NCI-H2081 (cell line): ENCODE measurements at regions not wholly inside any gene's neighbourhood (a gene's known extent, or its start where the extent isn't known, plus 50 kb on each side); places are given as distances from the start of the nearest gene placed in this dataset.

Experiments used
- DNase-seq, 2 experiments: peaks; one replicate each; lab custom pipeline; 2025; lab: John Stamatoyannopoulos, UW

DNA sequence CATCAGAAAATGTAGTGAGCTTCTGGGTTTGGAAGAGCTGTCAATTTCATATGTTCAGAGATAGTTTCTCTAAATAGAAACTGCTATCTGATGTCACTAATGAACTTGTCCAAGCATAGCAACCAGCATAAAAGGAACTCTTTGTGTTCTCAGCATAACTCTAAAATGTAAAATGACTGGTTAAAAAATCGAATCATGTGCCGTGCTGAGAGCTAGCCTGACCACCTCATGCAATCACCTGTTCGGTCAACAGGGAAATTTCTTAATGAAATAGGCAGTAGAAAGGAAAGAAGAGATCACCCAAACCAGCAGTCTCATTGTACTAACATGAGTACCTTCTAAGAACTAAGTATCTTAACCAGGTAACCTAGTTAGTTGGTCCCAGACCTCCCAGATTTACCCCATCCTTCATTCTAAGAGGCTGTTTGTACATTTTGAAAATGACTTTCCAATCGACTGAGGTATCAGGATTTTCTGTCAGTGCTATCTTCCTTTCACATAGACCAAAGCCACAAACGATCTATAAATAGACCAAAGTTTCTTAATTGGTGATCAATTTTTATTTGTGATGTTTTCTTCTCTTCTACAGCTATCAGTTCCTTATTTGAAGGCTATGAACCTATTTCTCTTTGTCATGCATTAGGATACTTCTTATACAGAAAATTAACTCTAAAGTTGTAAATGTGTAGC, 147.3 kb downstream of the TLR5 start:
- DNase-seq = no peak

DNA sequence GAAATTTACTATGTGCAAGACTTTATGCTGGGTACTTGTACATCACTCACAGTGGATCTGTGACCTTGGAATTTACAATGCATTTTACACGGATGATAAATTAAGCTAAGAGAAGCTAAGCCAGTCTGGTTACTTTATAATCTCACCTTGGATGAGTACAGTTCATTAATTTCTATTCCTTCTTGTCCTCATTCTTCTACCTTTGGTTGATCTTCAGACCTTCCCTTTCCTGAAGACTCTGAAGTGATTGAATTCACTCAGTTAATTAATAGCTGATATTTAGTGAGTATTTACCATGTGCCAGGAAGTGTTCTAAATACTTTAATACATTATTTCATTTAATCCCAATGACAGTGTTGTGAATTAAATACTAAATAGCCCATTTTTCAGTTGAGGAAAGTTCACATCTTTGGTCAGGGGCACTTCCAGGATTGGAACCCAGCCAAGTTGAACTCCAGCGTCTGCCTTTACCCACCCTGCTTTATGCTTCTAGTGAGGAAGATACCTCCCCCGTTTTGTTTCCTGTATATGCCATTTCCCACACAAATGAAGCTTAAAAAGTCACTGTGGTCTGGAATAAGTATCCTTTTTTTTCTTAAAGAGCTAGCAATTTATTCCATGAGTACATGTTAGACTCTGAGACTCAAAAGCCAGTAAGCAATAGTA, 146.6 kb downstream of the TLR5 start:
- no peak for DNase-seq

DNA sequence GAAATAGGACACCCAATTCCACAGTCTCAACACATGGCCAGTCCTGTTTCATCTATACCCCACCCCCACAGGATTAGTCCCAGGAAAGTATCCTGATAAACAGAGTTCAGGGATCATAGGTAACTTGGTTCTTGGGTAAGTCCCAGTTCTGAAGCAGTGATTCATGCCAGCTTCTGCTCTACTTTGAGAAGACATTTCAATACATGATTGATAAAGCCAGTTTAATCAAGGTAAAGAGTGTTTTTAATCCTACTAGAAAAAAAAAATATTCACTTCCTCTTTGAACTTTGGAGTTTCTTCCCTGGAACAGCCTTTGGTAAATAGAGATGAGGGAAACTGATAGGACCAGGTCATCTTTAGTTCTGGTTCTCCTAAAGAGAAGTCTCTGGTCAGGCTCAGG, 142.4 kb downstream of the TLR5 start:
- DNase-seq = no peak

DNA sequence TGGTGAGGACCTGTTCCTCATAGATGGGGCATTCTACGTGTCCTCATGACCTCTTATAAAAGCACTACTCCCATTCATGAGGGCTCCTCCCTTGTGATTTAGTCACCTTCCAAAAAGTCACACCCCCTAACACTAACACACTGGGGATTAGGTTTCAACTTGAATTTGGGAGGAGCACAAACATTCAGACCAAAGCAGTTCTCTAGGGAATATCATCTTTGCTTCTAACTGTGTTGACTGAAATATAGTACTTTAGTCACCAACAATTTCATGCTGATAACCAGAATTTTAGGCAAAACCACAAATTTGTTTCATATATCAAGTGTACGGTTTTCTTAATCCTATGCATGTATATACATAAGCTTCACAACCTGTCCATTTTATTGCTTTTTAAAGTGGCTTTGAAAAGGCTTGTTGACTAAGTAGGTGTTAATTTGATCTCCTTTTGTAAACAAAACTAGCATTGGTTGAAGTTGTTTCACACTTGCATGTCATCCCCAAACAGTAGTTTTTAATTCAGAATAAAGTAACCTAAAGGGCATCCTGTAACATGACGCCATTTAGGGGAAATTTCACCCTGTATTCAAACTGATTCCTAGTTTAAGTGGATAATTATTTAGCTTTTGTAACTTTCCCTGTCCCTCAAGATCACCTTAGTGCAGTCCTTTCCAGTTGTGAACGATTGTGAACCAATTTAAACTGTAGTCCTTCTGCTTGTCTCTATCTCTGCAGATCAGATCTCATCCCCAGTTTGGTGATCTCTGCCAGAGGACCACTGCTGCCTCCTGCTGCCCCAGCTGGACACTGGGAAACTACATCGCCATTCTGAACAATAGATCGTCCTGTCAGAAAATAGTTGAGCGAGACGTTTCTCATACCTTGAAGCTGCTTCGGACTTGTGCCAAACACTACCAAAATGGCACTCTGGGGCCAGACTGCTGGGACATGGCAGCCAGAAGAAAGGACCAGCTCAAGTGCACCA, 141.1 kb downstream of the TLR5 start:
- peak in 1 of 2 experiments; percentile 57 for DNase-seq

DNA sequence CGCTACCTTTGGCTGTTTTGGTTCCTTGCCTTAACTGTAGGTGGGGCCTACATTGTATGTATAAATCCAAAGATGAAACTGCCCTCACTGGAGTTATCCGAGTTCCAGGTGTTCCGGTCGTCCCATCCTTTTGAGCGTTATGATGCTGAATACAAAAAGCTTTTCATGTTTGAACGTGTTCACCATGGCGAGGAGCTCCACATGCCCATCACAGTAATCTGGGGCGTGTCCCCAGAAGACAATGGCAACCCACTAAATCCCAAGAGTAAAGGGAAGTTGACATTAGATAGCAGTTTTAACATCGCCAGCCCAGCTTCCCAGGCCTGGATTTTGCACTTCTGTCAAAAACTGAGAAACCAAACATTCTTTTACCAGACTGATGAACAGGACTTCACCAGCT, 139.5 kb downstream of the TLR5 start:
- DNase-seq = no peak

DNA sequence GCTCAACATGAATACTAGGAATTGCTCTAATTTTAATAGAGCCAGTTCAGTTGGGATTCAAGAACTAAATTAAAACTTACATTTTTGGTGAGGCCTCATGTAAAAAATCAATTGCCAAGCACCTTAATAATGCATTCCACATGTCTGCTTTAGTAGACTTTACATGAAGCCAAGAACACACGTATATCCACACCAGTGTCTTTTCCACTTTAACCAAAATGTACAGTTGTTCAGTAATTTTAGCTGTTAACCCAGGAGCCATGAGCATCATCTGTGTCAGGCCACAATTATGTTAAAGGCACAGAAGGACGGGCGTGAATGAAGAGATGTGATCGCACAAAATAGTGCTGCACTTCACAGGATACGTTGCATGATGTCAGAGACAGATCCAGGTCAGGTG, 136.7 kb downstream of the TLR5 start:
- no peak for DNase-seq

DNA sequence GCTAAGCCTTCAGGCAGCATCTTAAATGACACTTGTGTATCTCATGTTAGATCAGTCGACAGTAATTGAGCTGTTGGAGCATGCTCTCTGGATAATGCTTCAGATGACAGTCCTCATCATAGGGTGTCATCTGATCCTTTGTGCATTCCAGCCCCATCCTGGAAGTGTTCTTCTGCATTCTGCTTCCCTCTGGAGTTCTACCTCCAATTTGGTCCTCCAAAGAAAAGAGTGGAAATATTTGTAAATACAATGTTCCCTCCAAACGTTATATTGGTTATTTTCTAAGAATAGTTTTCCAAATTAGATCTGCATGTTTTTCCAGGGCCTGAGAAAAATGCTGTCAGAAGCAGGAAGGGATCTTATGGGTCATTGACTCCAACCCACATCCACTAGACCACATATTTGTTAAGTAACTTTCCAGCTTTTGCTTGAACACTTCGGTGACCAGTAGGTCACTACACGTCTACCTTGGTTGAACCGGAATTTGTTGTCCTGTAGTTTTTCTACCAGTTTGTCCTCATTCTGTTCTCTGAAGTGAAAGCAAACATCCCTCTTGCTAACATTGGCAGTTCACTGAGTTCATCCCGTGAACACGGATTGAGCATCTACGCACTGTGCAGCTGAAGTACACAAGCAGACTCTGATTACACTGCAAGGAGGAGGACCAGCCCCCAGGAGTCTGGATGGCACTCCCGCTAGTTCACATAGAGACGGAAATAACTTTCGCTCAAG, 136.0 kb downstream of the TLR5 start:
- DNase-seq = no peak

DNA sequence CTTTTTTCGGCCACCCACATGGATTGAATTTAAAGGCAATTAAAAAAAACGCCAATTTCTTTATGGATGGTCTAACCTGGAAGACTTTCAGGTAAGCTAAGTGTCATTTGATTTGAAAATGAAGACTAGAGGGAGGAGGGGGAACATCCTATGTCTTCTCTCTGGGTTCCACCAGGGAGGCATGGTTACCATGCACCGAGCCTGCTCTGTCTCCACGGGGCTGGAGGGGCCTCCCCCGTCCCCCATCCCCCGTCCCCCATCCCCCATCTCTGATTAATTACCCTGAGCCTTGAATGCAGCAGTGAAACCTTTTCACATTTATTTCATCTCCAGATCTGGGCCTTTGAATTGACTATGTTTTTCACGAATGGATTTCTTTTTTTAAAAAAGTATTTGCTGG, 135.1 kb downstream of the TLR5 start:
- DNase-seq = no peak

DNA sequence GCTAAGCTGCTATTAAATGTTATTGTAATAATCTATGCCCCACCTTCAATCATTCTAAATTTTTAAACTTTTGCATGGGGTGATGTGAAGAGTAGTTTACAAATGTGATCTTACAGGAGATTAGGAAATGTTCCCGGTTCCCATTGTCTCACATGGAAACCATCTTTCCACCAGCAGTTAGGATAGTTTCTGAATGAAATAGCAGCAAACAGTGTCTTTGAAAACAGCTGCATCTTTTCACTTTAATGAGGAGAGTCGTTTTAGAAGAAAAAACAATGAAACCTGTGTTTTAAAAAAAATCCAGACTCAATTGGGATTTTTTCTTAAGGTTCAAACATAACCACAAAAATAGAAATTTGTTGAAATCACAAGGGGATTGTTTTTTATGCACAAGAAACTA, 134.2 kb downstream of the TLR5 start:
- DNase-seq = no peak

DNA sequence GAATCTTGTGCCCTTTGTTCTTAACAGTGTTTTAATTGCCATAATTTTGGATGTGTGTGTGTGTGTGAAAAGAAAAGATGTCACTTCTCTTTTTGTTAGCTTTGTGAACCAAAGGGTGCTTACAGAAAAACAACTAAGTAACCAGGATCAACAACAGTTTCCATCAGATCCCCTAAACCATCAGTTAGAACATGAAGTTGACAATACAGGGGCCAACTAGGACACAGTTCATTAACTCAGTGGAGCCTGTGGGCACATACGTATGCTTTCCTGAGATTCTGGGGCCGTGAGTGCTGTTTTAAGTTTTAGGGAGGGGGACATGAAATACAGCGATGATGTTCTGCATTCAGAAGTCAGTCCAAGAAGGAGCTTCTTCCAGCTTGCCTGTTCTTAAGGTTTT, 133.6 kb downstream of the TLR5 start:
- no peak for DNase-seq

DNA sequence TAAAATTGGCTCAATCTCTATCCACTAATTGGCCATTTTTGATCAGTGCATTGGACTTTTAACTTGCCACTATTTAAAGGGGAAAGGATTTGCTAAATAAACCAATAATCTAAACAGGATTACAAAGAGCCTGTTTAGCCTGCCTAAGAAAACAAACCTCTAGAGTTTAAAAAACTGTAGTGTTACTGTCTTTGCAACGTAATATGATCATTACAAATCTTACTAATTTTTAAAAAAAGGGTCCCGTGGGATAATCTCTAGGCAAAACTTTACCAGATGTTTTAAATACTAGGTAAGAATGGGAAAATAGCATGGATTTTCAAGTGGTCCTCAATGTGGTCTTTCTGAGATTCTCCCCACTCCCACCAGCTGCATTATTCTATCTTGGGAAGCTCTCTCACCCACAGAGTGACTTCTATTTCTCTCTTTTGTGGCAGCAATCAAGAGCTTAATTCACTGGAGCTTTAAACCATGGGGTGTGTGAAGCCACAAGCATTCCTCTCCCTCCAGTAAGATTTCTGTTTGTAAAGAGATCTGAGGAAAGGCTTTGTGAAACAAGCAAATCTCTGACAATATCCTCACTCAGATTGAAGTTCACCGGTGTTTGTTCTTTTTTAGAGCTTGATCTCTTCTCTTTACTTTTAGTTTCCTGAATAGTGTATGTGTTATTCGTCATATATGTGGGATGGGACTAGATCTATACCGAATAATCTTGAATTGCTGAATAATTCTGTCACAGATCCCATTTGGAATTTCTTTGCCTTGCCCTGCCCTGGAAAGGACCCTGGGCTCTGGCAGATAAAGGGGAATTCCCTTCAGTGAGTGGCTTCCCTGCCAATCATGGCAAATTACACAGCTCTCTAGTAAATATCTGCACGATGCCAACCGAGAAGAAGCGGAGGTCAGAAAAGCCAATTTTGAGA, 132.2 kb downstream of the TLR5 start:
- DNase-seq = no peak

DNA sequence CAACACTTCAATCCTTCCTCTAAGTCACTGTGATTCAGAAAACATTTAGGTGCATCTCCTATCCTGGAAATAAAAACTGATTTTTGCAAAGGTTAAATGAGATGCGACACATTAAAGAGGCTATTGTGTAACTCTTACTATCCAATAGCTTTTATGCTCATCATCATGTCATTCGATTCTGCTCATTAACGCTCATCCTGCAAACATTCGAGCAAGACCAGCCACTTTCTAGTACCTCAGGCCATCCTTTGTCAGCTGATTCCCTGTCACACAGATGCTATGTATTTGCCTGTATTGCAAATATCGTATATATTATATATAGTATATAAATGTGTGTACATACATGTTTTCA, 131.6 kb downstream of the TLR5 start:
- no peak for DNase-seq

DNA sequence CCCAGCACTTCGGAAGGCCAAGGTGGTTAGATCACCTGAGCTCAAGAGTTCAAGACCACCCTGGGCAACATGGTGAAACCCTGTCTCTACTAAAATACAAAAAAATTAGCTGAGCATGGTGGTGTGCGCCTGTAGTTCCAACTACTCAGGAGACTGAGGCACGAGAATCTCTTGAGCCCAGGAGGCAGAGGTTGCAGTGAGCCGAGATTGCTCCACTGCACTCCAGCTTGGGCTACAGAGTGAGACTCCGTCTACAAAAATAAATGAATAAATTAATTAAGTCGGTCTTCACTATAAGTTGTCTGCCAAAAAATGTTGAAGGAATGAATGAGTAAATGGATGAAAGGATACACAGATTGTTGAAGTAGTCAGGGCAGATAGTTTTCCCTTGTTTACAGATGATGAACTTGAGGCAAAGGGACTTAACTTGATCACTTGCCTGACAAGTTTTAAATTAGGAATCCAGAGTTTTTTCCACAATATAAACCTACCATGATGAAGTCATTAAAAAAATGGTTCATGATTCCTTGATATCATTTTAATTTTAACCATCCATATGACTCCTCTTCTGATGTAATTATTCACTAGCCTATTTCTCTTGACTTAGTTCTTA, 130.8 kb downstream of the TLR5 start:
- DNase-seq = no peak

DNA sequence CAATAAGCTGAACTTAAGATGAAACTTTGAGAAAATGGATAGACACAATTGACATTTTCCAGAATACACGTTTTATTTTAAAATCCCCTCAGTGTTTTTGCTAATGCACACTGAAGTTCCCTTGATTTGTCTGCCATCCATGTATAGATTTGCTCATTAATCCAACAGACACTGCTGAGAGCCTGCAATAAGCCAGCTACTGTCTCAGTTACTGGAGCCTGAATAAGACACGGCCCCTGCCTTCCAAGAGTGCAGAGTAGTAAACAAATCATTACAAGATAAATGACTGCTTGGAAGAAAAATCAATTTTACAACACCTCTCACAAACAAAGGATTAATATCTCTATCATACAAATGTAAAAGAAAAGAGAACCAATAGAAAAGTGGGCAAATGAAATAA, 130.1 kb downstream of the TLR5 start:
- DNase-seq = no peak

DNA sequence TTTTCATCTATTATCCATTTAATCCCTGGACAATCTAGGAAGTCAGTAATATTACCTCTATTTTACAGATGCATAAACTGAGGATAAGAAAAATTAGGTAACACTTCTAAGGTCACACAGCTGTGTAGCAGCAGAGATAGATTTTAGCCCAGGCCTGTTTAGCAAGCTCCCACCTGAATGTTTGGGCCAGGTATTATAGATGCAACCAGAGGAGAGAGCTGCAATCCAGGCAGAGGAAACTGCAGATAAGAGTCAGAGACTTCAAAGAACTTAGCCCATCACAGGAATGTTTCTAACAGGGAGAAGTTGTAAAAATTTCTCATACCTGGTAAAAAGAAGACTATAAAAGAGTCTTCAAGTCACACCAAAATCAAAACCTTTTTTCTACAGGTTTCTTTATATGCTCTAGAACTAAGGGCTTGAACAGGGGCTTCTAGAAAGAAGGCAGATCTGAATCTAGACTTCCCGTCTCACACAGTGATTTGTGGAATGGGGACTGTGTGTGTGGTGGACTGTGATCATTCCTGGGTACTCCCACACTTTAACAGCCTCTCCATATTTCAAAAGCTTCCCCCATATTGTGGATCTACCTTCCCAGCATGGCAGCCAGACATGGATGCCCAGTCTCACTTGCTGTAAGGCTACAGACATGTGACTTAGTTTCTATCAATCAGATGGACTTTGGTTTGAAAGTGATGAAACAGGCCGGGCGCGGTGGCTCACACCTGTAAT, 128.7 kb downstream of the TLR5 start:
- no peak for DNase-seq

DNA sequence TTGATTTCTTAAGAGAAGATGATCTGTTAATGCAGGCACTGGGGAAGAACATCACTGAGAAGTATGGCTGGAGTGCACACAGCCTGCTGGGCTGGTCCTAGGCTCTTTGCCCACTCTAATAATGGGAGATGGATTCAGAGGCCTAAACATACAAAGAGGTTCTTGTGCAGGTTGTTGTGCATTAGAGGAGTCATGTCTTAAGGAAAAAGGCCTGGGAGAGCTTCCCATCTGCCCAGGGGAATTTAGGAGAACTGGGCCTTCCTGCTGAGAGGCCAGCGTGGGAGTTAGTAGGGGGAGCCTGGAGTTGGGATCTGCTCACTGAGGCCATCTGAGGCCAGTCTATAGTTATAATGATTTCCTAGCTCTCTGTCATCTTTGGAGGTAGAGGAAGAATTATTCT, 126.7 kb downstream of the TLR5 start:
- DNase-seq = no peak

DNA sequence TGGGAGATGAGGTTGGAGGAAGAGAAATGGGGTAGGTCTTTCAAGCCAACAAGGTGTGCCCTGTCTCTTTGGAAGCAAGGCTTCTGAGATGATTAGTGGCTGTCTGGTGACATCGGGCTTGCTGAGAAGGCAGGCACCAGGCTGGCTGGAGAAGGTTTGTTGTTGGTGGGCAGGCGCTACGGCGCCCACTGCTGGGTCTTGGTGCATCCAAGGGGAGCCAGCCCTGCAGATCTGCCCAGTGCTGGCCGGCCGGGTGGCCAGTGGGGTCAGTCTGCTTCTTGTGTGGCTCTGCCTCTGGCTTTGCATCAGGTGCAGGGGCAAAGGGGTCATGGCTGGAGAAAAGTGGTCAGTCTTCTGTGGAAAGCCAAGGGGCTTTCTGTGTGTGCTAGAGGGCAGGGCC, 126.2 kb downstream of the TLR5 start:
- DNase-seq = no peak

DNA sequence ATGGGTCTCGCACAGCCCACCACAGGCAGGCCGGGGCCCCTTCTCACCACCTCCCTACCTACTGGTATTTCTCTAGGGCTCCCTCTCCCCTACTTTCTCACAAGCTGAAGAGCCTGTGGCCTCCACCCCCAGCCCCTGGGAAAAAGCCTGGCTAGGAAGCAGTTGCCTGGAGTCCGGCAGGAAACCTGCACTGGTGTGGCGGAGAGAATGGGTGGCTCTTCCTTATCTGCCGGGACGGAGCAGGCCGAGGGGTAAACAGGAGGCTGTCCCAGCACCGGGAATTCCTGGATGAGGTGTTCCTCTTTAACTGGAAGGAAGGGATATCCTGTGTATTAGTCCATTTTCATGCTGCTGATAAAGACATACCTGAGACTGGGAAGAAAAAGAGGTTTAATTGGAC, 125.8 kb downstream of the TLR5 start:
- no peak for DNase-seq

DNA sequence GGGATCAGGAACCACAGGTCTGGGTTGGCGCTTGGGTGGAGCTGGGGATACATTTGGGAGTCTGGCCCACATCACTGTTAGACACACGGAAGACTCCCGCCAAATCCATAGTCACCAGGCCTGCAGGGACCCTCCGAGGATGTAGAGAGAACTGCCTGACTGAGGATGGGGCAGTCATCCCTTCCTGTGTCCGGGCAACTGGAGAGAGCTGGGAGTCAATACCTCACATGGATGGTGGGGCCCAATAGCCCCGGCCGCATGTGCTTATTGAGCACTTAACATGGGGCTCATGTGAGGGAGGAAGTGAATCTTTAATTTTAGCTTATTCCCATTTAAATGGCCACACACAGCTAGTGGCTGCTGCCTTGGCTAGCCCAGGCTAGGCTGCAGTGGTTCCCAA, 124.5 kb downstream of the TLR5 start:
- DNase-seq = no peak

DNA sequence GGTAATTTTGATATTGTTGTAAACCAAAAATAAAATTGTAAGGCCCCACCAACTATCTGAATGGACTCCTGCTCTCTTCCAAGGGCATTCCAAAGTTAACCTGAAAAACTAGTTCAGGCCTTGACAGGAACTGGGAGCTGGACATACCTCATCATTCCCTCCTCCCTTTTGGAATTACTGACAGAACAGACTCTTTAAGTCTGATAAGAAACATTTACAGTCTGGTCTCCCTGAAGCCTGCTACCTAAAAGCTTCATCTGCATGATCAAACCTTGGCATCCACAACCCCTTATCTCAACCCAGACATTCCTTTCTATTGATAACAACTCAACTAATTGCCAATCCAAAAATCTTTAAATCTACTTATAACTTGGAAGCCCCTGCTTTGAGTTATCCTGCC, 123.8 kb downstream of the TLR5 start:
- DNase-seq = no peak
